ENCODE measurements at regions not wholly inside any gene's neighbourhood (a gene's known extent, or its start where the extent isn't known, plus 50 kb on each side); places are given as distances from the start of the nearest gene placed in this dataset.
"Not testable (repeated sequence)": the region's sequence is repeated elsewhere in the genome, so short reads cannot be mapped to it uniquely, and the experiment has no call there.

- no peak for DNase-seq (ENCODE audit: low read depth)
Measured at GRCh38 chr9:589723-590122, 251.8 kb upstream of the DMRT1 start.

- no peak for DNase-seq (ENCODE audit: low read depth)
Measured at GRCh38 chr9:591292-591691, 250.2 kb upstream of the DMRT1 start.

- no peak for DNase-seq (ENCODE audit: low read depth)
Measured at GRCh38 chr9:592225-592624, 249.3 kb upstream of the DMRT1 start.

- DNase-seq (ENCODE audit: low read depth) = no peak
Measured at GRCh38 chr9:592733-593132, 248.8 kb upstream of the DMRT1 start.

GRCh38 chr9:593809-594208 is 247.7 kb upstream of the DMRT1 start:
- no peak for DNase-seq (ENCODE audit: low read depth)

- DNase-seq (ENCODE audit: low read depth) = no peak
Measured at GRCh38 chr9:596703-597102, 244.8 kb upstream of the DMRT1 start.

- DNase-seq (ENCODE audit: low read depth) = no peak
Measured at GRCh38 chr9:600006-600405, 241.5 kb upstream of the DMRT1 start.

GRCh38 chr9:602716-603115 is 238.8 kb upstream of the DMRT1 start:
- DNase-seq (ENCODE audit: low read depth) = no peak

GRCh38 chr9:603126-603525 is 238.4 kb upstream of the DMRT1 start:
- no peak for DNase-seq (ENCODE audit: low read depth)

- DNase-seq (ENCODE audit: low read depth) = no peak
Measured at GRCh38 chr9:607417-607816, 234.1 kb upstream of the DMRT1 start.

- DNase-seq (ENCODE audit: low read depth) = no peak
Measured at GRCh38 chr9:613771-614347, 227.6 kb upstream of the DMRT1 start.

- no peak for DNase-seq (ENCODE audit: low read depth)
Measured at GRCh38 chr9:614431-614830, 227.1 kb upstream of the DMRT1 start.

- DNase-seq (ENCODE audit: low read depth) = no peak
Measured at GRCh38 chr9:615756-616155, 225.7 kb upstream of the DMRT1 start.

GRCh38 chr9:616694-617093 is 224.8 kb upstream of the DMRT1 start:
- DNase-seq (ENCODE audit: low read depth) = no peak

GRCh38 chr9:617445-618085 is 223.9 kb upstream of the DMRT1 start:
- no peak for DNase-seq (ENCODE audit: low read depth)

- no peak for DNase-seq (ENCODE audit: low read depth)
Measured at GRCh38 chr9:618478-618877, 223.0 kb upstream of the DMRT1 start.

GRCh38 chr9:621201-621855 is 220.2 kb upstream of the DMRT1 start:
- no peak for DNase-seq (ENCODE audit: low read depth)

- DNase-seq (ENCODE audit: low read depth) = no peak
Measured at GRCh38 chr9:624935-625500, 216.5 kb upstream of the DMRT1 start.

- no peak for DNase-seq (ENCODE audit: low read depth)
Measured at GRCh38 chr9:625613-626012, 215.9 kb upstream of the DMRT1 start.

GRCh38 chr9:626114-626513 is 215.4 kb upstream of the DMRT1 start:
- not testable (repeated sequence) for DNase-seq (ENCODE audit: low read depth)

GRCh38 chr9:626596-626995 is 214.9 kb upstream of the DMRT1 start:
- no peak for DNase-seq (ENCODE audit: low read depth)

- DNase-seq (ENCODE audit: low read depth) = no peak
Measured at GRCh38 chr9:627336-627970, 214.0 kb upstream of the DMRT1 start.

- DNase-seq (ENCODE audit: low read depth) = no peak
Measured at GRCh38 chr9:629146-629545, 212.4 kb upstream of the DMRT1 start.
